ENCODE measurements at regions not wholly inside any gene's neighbourhood (a gene's known extent, or its start where the extent isn't known, plus 50 kb on each side); places are given as distances from the start of the nearest gene placed in this dataset.

DNA sequence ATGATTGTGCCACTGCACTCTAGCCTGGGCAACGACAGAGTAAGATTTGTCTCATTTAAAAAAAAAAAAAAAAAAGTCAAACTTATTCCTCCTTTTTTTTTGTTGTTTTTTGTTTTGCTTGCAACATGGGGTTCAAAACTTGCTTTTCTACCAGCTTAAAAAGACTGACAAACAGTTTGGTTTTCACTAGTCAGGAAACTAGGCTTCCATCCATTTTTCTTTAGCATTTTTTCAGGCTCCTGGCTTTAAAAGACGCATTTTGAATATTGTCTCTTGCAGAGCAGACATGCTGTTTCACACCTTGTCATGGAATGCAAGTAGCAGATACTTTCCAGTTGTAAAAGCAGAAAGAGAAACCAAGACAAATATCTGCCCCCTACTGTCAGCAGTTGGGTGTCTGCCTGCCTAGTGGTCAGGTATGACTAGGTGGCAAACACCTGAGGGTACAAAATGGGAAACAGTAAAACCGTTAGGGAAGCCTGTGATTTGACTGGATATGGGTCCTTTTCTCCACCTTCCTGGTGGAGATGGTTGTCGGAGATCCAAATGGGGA lies 139.9 kb downstream of the CCDC71L start:
- H3K27me3 ChIP-seq: no peaks in the 10 kb centered on the region
- no peaks in the 10 kb centered on the region for H3K9me3 ChIP-seq
- no peak overlapping the region for H3K4me3 ChIP-seq
- TF ChIP-seq, protein P1, sequence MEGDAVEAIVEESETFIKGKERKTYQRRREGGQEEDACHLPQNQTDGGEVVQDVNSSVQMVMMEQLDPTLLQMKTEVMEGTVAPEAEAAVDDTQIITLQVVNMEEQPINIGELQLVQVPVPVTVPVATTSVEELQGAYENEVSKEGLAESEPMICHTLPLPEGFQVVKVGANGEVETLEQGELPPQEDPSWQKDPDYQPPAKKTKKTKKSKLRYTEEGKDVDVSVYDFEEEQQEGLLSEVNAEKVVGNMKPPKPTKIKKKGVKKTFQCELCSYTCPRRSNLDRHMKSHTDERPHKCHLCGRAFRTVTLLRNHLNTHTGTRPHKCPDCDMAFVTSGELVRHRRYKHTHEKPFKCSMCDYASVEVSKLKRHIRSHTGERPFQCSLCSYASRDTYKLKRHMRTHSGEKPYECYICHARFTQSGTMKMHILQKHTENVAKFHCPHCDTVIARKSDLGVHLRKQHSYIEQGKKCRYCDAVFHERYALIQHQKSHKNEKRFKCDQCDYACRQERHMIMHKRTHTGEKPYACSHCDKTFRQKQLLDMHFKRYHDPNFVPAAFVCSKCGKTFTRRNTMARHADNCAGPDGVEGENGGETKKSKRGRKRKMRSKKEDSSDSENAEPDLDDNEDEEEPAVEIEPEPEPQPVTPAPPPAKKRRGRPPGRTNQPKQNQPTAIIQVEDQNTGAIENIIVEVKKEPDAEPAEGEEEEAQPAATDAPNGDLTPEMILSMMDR (IDR thresholded peaks at IDR 0.05): no peak
- H3K36me3 ChIP-seq: no peaks in the 10 kb centered on the region
- H3K4me1 ChIP-seq: no peaks in the 10 kb centered on the region
- H3K27ac ChIP-seq: no peak overlapping the region
- no peak for DNase-seq (ENCODE audit: low spot score)

DNA sequence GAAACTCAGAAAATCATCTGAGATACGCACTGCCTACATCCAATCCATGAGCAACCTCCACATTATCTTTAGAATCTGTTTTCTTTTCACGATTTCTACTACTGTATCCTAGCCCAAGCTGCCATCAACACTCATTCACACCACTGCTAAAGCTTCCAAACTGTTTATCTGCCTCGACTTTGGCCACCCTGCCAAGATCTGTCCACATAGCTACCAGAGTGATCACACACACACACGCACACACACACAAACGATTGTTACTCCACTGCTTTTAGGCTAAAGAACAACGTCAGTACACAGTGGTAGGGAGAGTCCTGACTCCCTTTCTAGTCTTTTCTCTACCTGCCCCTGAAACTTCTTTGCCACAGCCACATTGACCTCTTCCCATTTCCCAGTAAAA lies 142.0 kb downstream of the CCDC71L start:
- H3K27me3 ChIP-seq: no peaks in the 10 kb centered on the region
- no peaks in the 10 kb centered on the region for H3K9me3 ChIP-seq
- TF ChIP-seq, protein P1 (IDR thresholded peaks at IDR 0.05): no peak
- no peak overlapping the region for H3K4me3 ChIP-seq
- H3K27ac ChIP-seq: no peak overlapping the region
- H3K36me3 ChIP-seq: no peaks in the 10 kb centered on the region
- DNase-seq (ENCODE audit: low spot score): no peak
- no peaks in the 10 kb centered on the region for H3K4me1 ChIP-seq

DNA sequence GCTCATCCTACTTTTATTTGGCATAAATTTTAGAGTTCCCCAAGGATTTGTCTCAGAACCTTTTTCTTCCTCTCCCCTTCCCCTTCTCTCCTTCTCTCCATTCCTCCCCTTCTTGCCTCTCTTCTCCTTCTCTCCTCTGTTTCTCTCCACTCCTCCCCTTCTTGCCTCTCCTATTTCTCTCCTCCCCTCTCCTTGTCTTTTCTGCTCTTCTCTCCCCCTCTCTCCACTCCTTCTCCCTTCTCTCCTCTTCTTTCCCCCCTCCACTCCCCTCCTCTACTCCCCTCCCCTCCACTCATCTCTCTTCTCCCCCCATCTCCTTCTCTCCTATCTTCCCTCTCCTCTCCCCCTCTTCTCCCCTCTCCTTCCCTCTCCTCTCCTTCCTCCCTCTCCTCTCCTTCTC lies 142.7 kb downstream of the CCDC71L start:
- DNase-seq (ENCODE audit: low spot score): no peak
- no peaks in the 10 kb centered on the region for H3K4me1 ChIP-seq
- TF ChIP-seq, protein P1 (IDR thresholded peaks at IDR 0.05): no peak
- no peaks in the 10 kb centered on the region for H3K9me3 ChIP-seq
- H3K27ac ChIP-seq: no peak overlapping the region
- no peaks in the 10 kb centered on the region for H3K27me3 ChIP-seq
- no peaks in the 10 kb centered on the region for H3K36me3 ChIP-seq
- H3K4me3 ChIP-seq: no peak overlapping the region

DNA sequence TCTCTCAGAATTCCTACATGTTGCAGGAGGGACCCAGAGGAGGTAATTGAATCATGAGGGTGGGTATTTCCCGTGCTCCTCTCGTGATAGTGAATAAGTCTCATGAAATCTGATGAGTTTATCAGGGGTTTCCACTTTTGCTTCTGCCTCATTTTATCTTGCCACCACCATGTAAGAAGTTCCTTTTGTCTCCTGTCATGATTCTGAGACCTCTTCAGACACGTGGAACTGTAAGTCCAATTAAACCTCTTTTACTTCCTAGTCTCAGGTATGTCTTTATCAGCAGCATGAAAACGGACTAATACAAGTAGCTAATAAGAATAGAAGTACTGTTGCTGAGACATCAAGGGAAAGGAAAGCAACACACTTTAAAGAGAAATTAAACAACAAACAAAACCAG lies 143.4 kb downstream of the CCDC71L start:
- no peaks in the 10 kb centered on the region for H3K27me3 ChIP-seq
- no peak for DNase-seq (ENCODE audit: low spot score)
- TF ChIP-seq, protein P1 (IDR thresholded peaks at IDR 0.05): no peak
- no peaks in the 10 kb centered on the region for H3K36me3 ChIP-seq
- no peak overlapping the region for H3K4me3 ChIP-seq
- H3K9me3 ChIP-seq: no peaks in the 10 kb centered on the region
- H3K27ac ChIP-seq: no peak overlapping the region
- H3K4me1 ChIP-seq: no peaks in the 10 kb centered on the region

DNA sequence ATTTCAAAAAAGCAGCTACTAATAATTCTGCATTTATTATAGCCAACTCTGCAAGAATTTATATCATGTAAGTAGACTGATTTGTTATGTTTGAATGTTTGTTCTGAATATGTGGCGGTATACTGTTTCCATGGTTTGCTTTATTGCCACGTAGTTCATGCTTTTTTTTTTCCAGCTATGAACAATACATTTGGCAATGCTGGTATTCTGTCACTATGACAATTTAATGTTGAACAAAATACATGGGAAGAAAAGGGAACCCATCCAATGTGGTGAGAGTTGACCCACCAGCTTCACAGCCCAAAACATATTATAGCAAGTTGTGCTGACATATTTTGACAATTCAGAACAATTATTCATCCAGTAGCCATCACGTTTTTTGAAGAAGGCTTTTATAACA lies 145.6 kb downstream of the CCDC71L start:
- no peaks in the 10 kb centered on the region for H3K9me3 ChIP-seq
- TF ChIP-seq, protein P1 (IDR thresholded peaks at IDR 0.05): no peak

DNA sequence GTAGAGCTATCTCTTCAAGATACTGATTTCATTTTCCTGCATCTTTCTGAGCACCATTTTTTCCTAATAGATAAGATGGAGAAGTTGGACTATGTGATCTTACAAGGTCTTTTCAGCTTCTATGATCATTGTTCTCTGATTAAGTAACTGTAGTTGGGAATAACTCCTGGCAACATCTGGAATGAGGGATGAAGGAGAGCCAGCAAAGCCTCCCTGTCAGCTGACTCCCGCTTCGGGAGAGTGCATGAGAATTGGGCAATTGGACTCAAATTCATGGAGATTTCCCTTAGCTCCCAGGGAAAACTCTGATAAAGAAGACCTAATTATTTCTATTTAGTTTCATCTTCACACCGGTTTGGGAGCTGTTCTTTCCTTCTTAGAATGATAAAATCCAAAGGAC lies 146.1 kb downstream of the CCDC71L start:
- Histone ChIP-seq H3K27me3 (no peaks in the 10 kb centered on the region), H3K4me3 (no peak overlapping the region), H3K9me3 (no peaks in the 10 kb centered on the region), H3K27ac (no peak overlapping the region), H3K4me1 (no peaks in the 10 kb centered on the region), H3K36me3 (no peaks in the 10 kb centered on the region)
- no peak for DNase-seq (ENCODE audit: low spot score)
- TF ChIP-seq, protein P1 (IDR thresholded peaks at IDR 0.05): no peak

More for the DNA sequence above, 145.6 kb downstream of the CCDC71L start:
- H3K27ac ChIP-seq: no peak overlapping the region
- H3K4me1 ChIP-seq: no peaks in the 10 kb centered on the region
- no peak for DNase-seq (ENCODE audit: low spot score)
- no peak overlapping the region for H3K4me3 ChIP-seq
- no peaks in the 10 kb centered on the region for H3K36me3 ChIP-seq
- H3K27me3 ChIP-seq: no peaks in the 10 kb centered on the region
